Suprapubic skin (tissue), 4 donors: ENCODE measurements at regions not wholly inside any gene's neighbourhood (a gene's known extent, or its start where the extent isn't known, plus 50 kb on each side); places are given as distances from the start of the nearest gene placed in this dataset.

Source experiments
- DNase-seq, 2 donors: peaks; one replicate each; pipeline ENCODE4 v3.0.0-alpha.2; 2019; ENCODE audit warnings: low spot score in 2 of 2
- H3K27ac ChIP-seq: fragments of 200-600 bp; sonication (generic); one replicate; pipeline ENCODE4 v1.5.1; 2019
- H3K27me3 ChIP-seq: fragments of 200-600 bp; sonication (generic); one replicate; pipeline ENCODE4 v1.5.1; 2019
- H3K36me3 ChIP-seq: fragments of 200-600 bp; sonication (generic); one replicate; pipeline ENCODE4 v1.5.1; 2019
- H3K4me1 ChIP-seq: fragments of 200-600 bp; sonication (generic); one replicate; pipeline ENCODE4 v1.5.1; 2019
- H3K4me3 ChIP-seq: fragments of 200-600 bp; sonication (generic); one replicate; pipeline ENCODE4 v1.5.1; 2019; ENCODE audit warnings: mild to moderate bottlenecking
- H3K9me3 ChIP-seq: fragments of 200-600 bp; sonication (generic); one replicate; pipeline ENCODE4 v1.5.1; 2019
- CTCF ChIP-seq, 2 donors: fragments of 200-600 bp in 1 of 2; fragments of 450-650 bp in 1 of 2; sonication (generic) in 1 of 2; IDR thresholded peaks; one replicate each; pipeline ENCODE4 v1.5.1; 2016 to 2019; ENCODE audit warnings: antibody characterized with exemption in 2 of 2, mild to moderate bottlenecking in 1 of 2, moderate library complexity in 1 of 2
- EP300 ChIP-seq: sonication (generic); formaldehyde crosslinking; IDR thresholded peaks from one replicate; pipeline ENCODE4 v1.6.1; 2017; ENCODE audit warnings: antibody characterized with exemption
- POLR2A ChIP-seq, 2 donors: fragments of 450-650 bp; IDR thresholded peaks; one replicate each; pipeline ENCODE4 v1.6.1; 2017; ENCODE audit warnings: antibody characterized with exemption in 2 of 2, mild to moderate bottlenecking in 2 of 2, moderate library complexity in 2 of 2
- POLR2AphosphoS5 ChIP-seq, 3 donors: sonication (generic); formaldehyde crosslinking; IDR thresholded peaks; one replicate each; pipeline ENCODE4 v1.6.1; 2017; ENCODE audit warnings: antibody characterized with exemption in 3 of 3
- WGBS: methylation state at CpG from one replicate; pipeline ENCODE4 v1.1.5; 2018; 5-methylcytosine and 5-hydroxymethylcytosine counted together

GRCh38 chr11:37926772-37927171, 1328.7 kb upstream of the RAG2 start:
- Histone ChIP-seq H3K4me1 (no peaks in the 10 kb centered on the region), H3K4me3 (no peak overlapping the region), H3K9me3 (no peaks in the 10 kb centered on the region), H3K27me3 (no peaks in the 10 kb centered on the region), H3K36me3 (no peaks in the 10 kb centered on the region), H3K27ac (no peak overlapping the region)
- DNase-seq, result no peak
- no peak for TF ChIP-seq POLR2AphosphoS5 (IDR thresholded peaks at IDR 0.05)
- TF ChIP-seq CTCF (IDR thresholded peaks at IDR 0.05), result no peak
- TF ChIP-seq EP300, result no peak
- no peak for TF ChIP-seq POLR2A (IDR thresholded peaks at IDR 0.05)

GRCh38 chr11:37916331-37916730, 1318.3 kb upstream of the RAG2 start:
- Histone ChIP-seq H3K4me1 (no peaks in the 10 kb centered on the region), H3K9me3 (no peaks in the 10 kb centered on the region), H3K4me3 (no peak overlapping the region), H3K27ac (no peak overlapping the region), H3K27me3 (no peaks in the 10 kb centered on the region), H3K36me3 (no peaks in the 10 kb centered on the region)
- DNase-seq, result no peak
- TF ChIP-seq POLR2A (IDR thresholded peaks at IDR 0.05) (no peak), CTCF (IDR thresholded peaks at IDR 0.05) (no peak), POLR2AphosphoS5 (IDR thresholded peaks at IDR 0.05) (no peak), EP300 (no peak)

GRCh38 chr11:37914859-37915258, 1316.8 kb upstream of the RAG2 start:
- no peak overlapping the region for H3K4me3 ChIP-seq
- no peaks in the 10 kb centered on the region for H3K9me3 ChIP-seq
- TF ChIP-seq CTCF (IDR thresholded peaks at IDR 0.05) (no peak), EP300 (no peak), POLR2A (IDR thresholded peaks at IDR 0.05) (no peak), POLR2AphosphoS5 (IDR thresholded peaks at IDR 0.05) (no peak)
- no peaks in the 10 kb centered on the region for H3K4me1 ChIP-seq
- 90% methylated on average over 1 of the region's 1 CpG for WGBS
- H3K27me3 ChIP-seq, result no peaks in the 10 kb centered on the region
- H3K27ac ChIP-seq, result no peak overlapping the region
- no peak for DNase-seq
- H3K36me3 ChIP-seq, result no peaks in the 10 kb centered on the region

GRCh38 chr11:37908219-37908548, 1310.1 kb upstream of the RAG2 start:
- TF ChIP-seq POLR2A (IDR thresholded peaks at IDR 0.05) (no peak), CTCF (IDR thresholded peaks at IDR 0.05) (no peak), EP300 (no peak), POLR2AphosphoS5 (IDR thresholded peaks at IDR 0.05) (no peak)
- H3K4me1 ChIP-seq, result no peaks in the 10 kb centered on the region
- H3K27me3 ChIP-seq, result no peaks in the 10 kb centered on the region
- no peaks in the 10 kb centered on the region for H3K36me3 ChIP-seq
- no peaks in the 10 kb centered on the region for H3K9me3 ChIP-seq
- no peak for DNase-seq
- 66% methylated on average over 8 of the region's 8 CpGs for WGBS
- no peak overlapping the region for H3K4me3 ChIP-seq
- no peak overlapping the region for H3K27ac ChIP-seq

GRCh38 chr11:37907436-37908218, 1309.6 kb upstream of the RAG2 start:
- Histone ChIP-seq H3K27ac (no peak overlapping the region), H3K36me3 (no peaks in the 10 kb centered on the region), H3K4me1 (no peaks in the 10 kb centered on the region), H3K9me3 (no peaks in the 10 kb centered on the region), H3K27me3 (no peaks in the 10 kb centered on the region), H3K4me3 (no peak overlapping the region)
- no peak for TF ChIP-seq EP300
- TF ChIP-seq CTCF (IDR thresholded peaks at IDR 0.05), result no peak
- TF ChIP-seq POLR2A (IDR thresholded peaks at IDR 0.05), result no peak
- TF ChIP-seq POLR2AphosphoS5 (IDR thresholded peaks at IDR 0.05), result no peak
- 85% methylated on average over 18 of the region's 20 CpGs for WGBS
- no peak for DNase-seq
